ENCODE measurements at regions not wholly inside any gene's neighbourhood (a gene's known extent, or its start where the extent isn't known, plus 50 kb on each side); places are given as distances from the start of the nearest gene placed in this dataset.

GRCh38 chr5:117752403-117752802 lies 1177.8 kb upstream of the SEMA6A start:
- TF ChIP-seq CTCF (IDR thresholded peaks at IDR 0.05) (no peak), NFATC4 (CRISPR knock-in tag; IDR thresholded peaks at IDR 0.05) (no peak), SP1 (CRISPR knock-in tag; conservative IDR thresholded peaks at IDR 0.05) (no peak), USF1 (CRISPR knock-in tag; IDR thresholded peaks at IDR 0.05) (no peak), IRF2 (CRISPR knock-in tag; IDR thresholded peaks at IDR 0.05; ENCODE audit: borderline replicate concordance, low read depth) (no peak), ZNF317 (CRISPR knock-in tag; IDR thresholded peaks at IDR 0.05; ENCODE audit: borderline replicate concordance, low read depth) (no peak), NFYB (CRISPR knock-in tag; conservative IDR thresholded peaks at IDR 0.05; ENCODE audit: low read depth) (no peak), MLX (CRISPR knock-in tag; IDR thresholded peaks at IDR 0.05) (no peak), TCF7 (CRISPR knock-in tag; IDR thresholded peaks at IDR 0.05; ENCODE audit: low read depth) (no peak), SMAD4 (CRISPR knock-in tag; IDR thresholded peaks at IDR 0.05) (no peak), MAX (CRISPR knock-in tag; IDR thresholded peaks at IDR 0.05) (no peak)
